Transverse colon (tissue), 4 donors: ENCODE measurements at regions not wholly inside any gene's neighbourhood (a gene's known extent, or its start where the extent isn't known, plus 50 kb on each side); places are given as distances from the start of the nearest gene placed in this dataset.

ENCODE experiments used
- CTCF ChIP-seq, 5 experiments: fragments of 200-600 bp in 3 of 5; fragments of 450-650 bp in 2 of 5; sonication (generic) in 3 of 5; IDR thresholded peaks; 1 replicate in 2 of 5; 2 replicates in 3 of 5; pipeline ENCODE4 v1.5.1; 2016 to 2017; ENCODE audit warnings: antibody characterized with exemption in 5 of 5, inconsistent platforms in 3 of 5, mild to moderate bottlenecking in 2 of 5, moderate library complexity in 1 of 5
- EP300 ChIP-seq: sonication (generic); formaldehyde crosslinking; IDR thresholded peaks from one replicate; pipeline ENCODE4 v1.6.1; 2017; ENCODE audit warnings: antibody characterized with exemption, low read depth
- POLR2AphosphoS5 ChIP-seq, 3 donors: sonication (generic); formaldehyde crosslinking; IDR thresholded peaks; one replicate each; pipeline ENCODE4 v1.6.1; 2016; ENCODE audit warnings: antibody characterized with exemption in 3 of 3

GRCh38 chr6:168856914-168857313, 396.7 kb downstream of the THBS2 start:
- TF ChIP-seq CTCF (IDR thresholded peaks at IDR 0.05) (no peak), EP300 (no peak), POLR2AphosphoS5 (IDR thresholded peaks at IDR 0.05) (no peak)
